Activated naive CD8-positive, alpha-beta T cell treated with anti-CD3 and anti-CD28 coated beads, Interleukin-2, amount 50 U/mL, for 24 hours (primary cell): ENCODE measurements at regions not wholly inside any gene's neighbourhood (a gene's known extent, or its start where the extent isn't known, plus 50 kb on each side); places are given as distances from the start of the nearest gene placed in this dataset.

Source experiments
- ATAC-seq: fragments of 150-1000 bp; cut with Tn5 transposase; one replicate; pipeline ENCODE4 v1.10.0; 2021
- DNase-seq: peaks from one replicate; pipeline ENCODE4 v3.0.0; 2021
- H3K27ac Mint-ChIP-seq: one replicate; pipeline ENCODE4 v1.8.0; 2021; ENCODE audit warnings: mild to moderate bottlenecking, mixed read lengths
- H3K27me3 Mint-ChIP-seq: one replicate; pipeline ENCODE4 v1.8.0; 2021; ENCODE audit warnings: mixed read lengths
- H3K36me3 Mint-ChIP-seq: one replicate; pipeline ENCODE4 v1.8.0; 2021; ENCODE audit warnings: low read depth, mixed read lengths
- H3K4me1 Mint-ChIP-seq: one replicate; pipeline ENCODE4 v1.8.0; 2021; ENCODE audit warnings: mixed read lengths
- H3K4me3 Mint-ChIP-seq: one replicate; pipeline ENCODE4 v1.8.0; 2021; ENCODE audit warnings: mild to moderate bottlenecking, moderate library complexity, mixed read lengths
- H3K9me3 Mint-ChIP-seq: one replicate; pipeline ENCODE4 v1.8.0; 2021; ENCODE audit warnings: mixed read lengths

DNA sequence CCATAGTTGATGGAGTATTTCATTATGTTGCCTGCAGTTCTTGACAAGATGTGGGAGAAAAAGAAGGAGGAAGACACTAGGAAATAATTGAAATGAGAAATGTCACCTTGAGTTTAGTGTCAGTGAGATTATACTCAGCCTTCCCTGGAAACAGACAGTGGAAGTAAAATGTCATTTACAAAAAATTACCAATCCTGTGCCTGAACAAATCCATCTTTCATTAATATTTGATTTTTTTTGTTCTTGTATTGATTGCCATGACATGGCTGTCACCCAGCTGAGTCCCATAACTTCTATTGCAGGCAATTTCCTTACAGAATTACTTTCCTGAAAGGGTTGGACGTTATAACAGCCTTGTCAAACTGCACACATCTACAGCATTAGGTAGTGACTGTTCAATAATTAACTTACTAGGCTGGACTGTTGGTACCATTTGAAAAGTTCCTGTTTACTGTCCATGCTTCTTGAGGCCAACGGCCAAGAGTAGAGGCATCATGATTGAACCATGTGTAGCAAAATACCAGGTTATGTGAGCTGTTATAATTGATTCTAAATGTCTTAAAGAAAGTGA lies 572.2 kb upstream of the LMCD1 start:
- no peak overlapping the region for H3K27ac Mint-ChIP-seq
- H3K27me3 Mint-ChIP-seq, result no peaks in the 10 kb centered on the region
- no peaks in the 10 kb centered on the region for H3K36me3 Mint-ChIP-seq
- DNase-seq (no peak), ATAC-seq (no peak)
- no peaks in the 10 kb centered on the region for H3K9me3 Mint-ChIP-seq
- H3K4me3 Mint-ChIP-seq, result no peak overlapping the region
- H3K4me1 Mint-ChIP-seq, result peaks cover 11% of the 10 kb centered on the region

GRCh38 chr3:7934362-7934761 lies 567.3 kb upstream of the LMCD1 start:
- DNase-seq (no peak), ATAC-seq (no peak)
- H3K4me3 Mint-ChIP-seq, result no peak overlapping the region
- H3K27me3 Mint-ChIP-seq, result no peaks in the 10 kb centered on the region
- peaks cover 5% of the 10 kb centered on the region for H3K4me1 Mint-ChIP-seq
- no peaks in the 10 kb centered on the region for H3K36me3 Mint-ChIP-seq
- no peak overlapping the region for H3K27ac Mint-ChIP-seq
- peaks cover 11% of the 10 kb centered on the region for H3K9me3 Mint-ChIP-seq

DNA sequence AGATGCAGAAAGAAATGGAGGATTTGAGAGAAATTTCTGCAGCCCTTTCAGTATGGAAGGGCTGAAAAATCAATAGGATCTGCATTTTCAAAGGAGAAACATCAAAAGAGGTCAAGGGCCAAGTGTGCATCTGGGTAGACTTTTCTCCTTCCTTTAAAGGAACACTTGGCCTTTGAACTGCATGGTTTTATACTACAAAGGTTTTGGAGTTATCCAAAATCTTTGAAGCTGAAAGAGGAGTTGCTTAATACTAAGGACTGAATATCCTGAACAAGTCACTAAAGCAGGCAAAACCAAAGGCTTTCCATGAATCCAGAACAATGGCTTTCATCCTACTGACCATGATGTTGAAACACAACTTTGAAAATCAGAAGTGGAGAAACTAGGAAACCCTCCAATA lies 553.7 kb upstream of the LMCD1 start:
- no peaks in the 10 kb centered on the region for H3K27me3 Mint-ChIP-seq
- no peak overlapping the region for H3K27ac Mint-ChIP-seq
- peaks cover 5% of the 10 kb centered on the region for H3K9me3 Mint-ChIP-seq
- ATAC-seq (no peak), DNase-seq (no peak)
- peaks cover 2% of the 10 kb centered on the region for H3K4me1 Mint-ChIP-seq
- H3K36me3 Mint-ChIP-seq, result no peaks in the 10 kb centered on the region
- H3K4me3 Mint-ChIP-seq, result no peak overlapping the region

DNA sequence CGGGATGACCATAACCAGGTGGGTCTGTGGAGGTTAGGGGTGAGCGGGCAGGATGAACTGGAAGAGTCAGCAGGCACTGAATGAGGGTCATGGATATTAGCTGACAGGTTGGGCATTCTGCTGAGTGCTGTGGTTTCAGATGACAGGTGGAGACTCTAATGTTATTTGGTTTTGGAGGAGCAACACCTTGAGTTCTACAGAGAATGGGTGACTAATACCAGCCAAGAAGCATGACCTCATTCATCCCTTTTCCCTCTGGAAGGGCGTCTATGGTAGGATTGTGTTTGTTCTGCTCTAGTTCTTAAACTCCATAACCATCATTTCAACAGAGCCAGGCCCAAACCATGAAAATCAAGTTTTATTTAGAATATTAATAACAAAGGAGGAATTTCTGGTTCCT lies 550.7 kb upstream of the LMCD1 start:
- no peak overlapping the region for H3K27ac Mint-ChIP-seq

GRCh38 chr3:7953449-7954014 lies 548.1 kb upstream of the LMCD1 start:
- Mint-ChIP-seq H3K4me1 (peaks cover 2% of the 10 kb centered on the region), H3K4me3 (no peak overlapping the region), H3K27me3 (no peaks in the 10 kb centered on the region), H3K27ac (no peak overlapping the region), H3K36me3 (no peaks in the 10 kb centered on the region), H3K9me3 (no peaks in the 10 kb centered on the region)
- DNase-seq (no peak), ATAC-seq (no peak)

More for the DNA sequence above, 550.7 kb upstream of the LMCD1 start:
- Mint-ChIP-seq H3K4me3 (no peak overlapping the region), H3K27me3 (no peaks in the 10 kb centered on the region), H3K9me3 (peaks cover 3% of the 10 kb centered on the region), H3K36me3 (no peaks in the 10 kb centered on the region), H3K4me1 (peaks cover 2% of the 10 kb centered on the region)
- no peak for DNase-seq
- no peak for ATAC-seq

GRCh38 chr3:7957024-7957423 lies 544.6 kb upstream of the LMCD1 start:
- Mint-ChIP-seq H3K9me3 (peaks cover 7% of the 10 kb centered on the region), H3K4me1 (no peaks in the 10 kb centered on the region), H3K27me3 (no peaks in the 10 kb centered on the region), H3K4me3 (no peak overlapping the region), H3K27ac (no peak overlapping the region), H3K36me3 (no peaks in the 10 kb centered on the region)
- DNase-seq (no peak), ATAC-seq (no peak)

- Mint-ChIP-seq H3K4me1 (no peaks in the 10 kb centered on the region), H3K9me3 (peaks cover 7% of the 10 kb centered on the region), H3K27ac (no peak overlapping the region), H3K36me3 (no peaks in the 10 kb centered on the region), H3K4me3 (no peak overlapping the region), H3K27me3 (no peaks in the 10 kb centered on the region)
- no peak for ATAC-seq
- DNase-seq, result no peak
These were observed 542.5 kb upstream of the LMCD1 start for GRCh38 chr3:7959094-7959493.

GRCh38 chr3:7960601-7961000 lies 541.0 kb upstream of the LMCD1 start:
- Mint-ChIP-seq H3K27ac (no peak overlapping the region), H3K9me3 (peaks cover 7% of the 10 kb centered on the region), H3K4me3 (no peak overlapping the region), H3K27me3 (no peaks in the 10 kb centered on the region), H3K4me1 (no peaks in the 10 kb centered on the region), H3K36me3 (no peaks in the 10 kb centered on the region)
- no peak for ATAC-seq
- no peak for DNase-seq

- Mint-ChIP-seq H3K4me3 (no peak overlapping the region), H3K9me3 (peaks cover 7% of the 10 kb centered on the region), H3K4me1 (no peaks in the 10 kb centered on the region), H3K27me3 (no peaks in the 10 kb centered on the region), H3K36me3 (no peaks in the 10 kb centered on the region), H3K27ac (no peak overlapping the region)
- no peak for ATAC-seq
- no peak for DNase-seq
These were observed 539.3 kb upstream of the LMCD1 start for GRCh38 chr3:7962301-7962700.

DNA sequence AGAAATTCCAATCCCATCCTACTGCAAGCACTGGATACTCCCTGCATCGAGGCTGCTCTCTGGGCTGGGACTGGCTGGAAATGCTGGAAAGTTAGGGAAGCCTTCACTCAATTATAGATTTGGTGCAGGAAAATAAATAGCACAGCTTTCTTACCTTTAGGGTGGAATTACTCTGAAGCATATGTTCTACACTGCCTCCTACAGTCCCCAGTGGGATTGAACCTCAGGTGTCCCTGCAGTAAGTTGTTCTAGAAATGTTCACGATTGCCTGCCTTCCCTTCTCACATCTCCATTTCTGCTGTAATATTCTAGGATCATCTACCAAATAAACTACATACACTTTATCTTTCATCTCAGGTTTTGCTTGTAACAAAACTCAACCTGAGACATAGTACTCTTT lies 536.7 kb upstream of the LMCD1 start:
- no peak overlapping the region for H3K4me3 Mint-ChIP-seq

GRCh38 chr3:7973006-7973405 lies 528.6 kb upstream of the LMCD1 start:
- H3K9me3 Mint-ChIP-seq, result peaks cover 5% of the 10 kb centered on the region
- H3K4me3 Mint-ChIP-seq, result no peak overlapping the region
- ATAC-seq (no peak), DNase-seq (no peak)
- H3K27me3 Mint-ChIP-seq, result no peaks in the 10 kb centered on the region
- H3K27ac Mint-ChIP-seq, result no peak overlapping the region
- H3K36me3 Mint-ChIP-seq, result no peaks in the 10 kb centered on the region
- H3K4me1 Mint-ChIP-seq, result no peaks in the 10 kb centered on the region

More for the DNA sequence above, 536.7 kb upstream of the LMCD1 start:
- ATAC-seq, result no peak
- Mint-ChIP-seq H3K36me3 (no peaks in the 10 kb centered on the region), H3K4me1 (no peaks in the 10 kb centered on the region), H3K27me3 (no peaks in the 10 kb centered on the region), H3K9me3 (peaks cover 7% of the 10 kb centered on the region), H3K27ac (no peak overlapping the region)
- DNase-seq, result no peak

- Mint-ChIP-seq H3K36me3 (no peaks in the 10 kb centered on the region), H3K27me3 (no peaks in the 10 kb centered on the region), H3K4me1 (no peaks in the 10 kb centered on the region)
These were observed 524.2 kb upstream of the LMCD1 start for GRCh38 chr3:7977245-7978086.

GRCh38 chr3:7978087-7978422 lies 523.6 kb upstream of the LMCD1 start:
- no peak overlapping the region for H3K4me3 Mint-ChIP-seq
- H3K36me3 Mint-ChIP-seq, result no peaks in the 10 kb centered on the region
- no peaks in the 10 kb centered on the region for H3K9me3 Mint-ChIP-seq
- no peaks in the 10 kb centered on the region for H3K4me1 Mint-ChIP-seq
- DNase-seq (no peak), ATAC-seq (no peak)
- no peaks in the 10 kb centered on the region for H3K27me3 Mint-ChIP-seq
- no peak overlapping the region for H3K27ac Mint-ChIP-seq

More at GRCh38 chr3:7977245-7978086, 524.2 kb upstream of the LMCD1 start:
- no peak for DNase-seq
- Mint-ChIP-seq H3K27ac (no peak overlapping the region), H3K4me3 (no peak overlapping the region), H3K9me3 (no peaks in the 10 kb centered on the region)
- ATAC-seq, result no peak

GRCh38 chr3:7982126-7982525 lies 519.5 kb upstream of the LMCD1 start:
- DNase-seq (no peak), ATAC-seq (no peak)
- H3K4me3 Mint-ChIP-seq, result no peak overlapping the region
- no peak overlapping the region for H3K27ac Mint-ChIP-seq
- no peaks in the 10 kb centered on the region for H3K9me3 Mint-ChIP-seq
- H3K27me3 Mint-ChIP-seq, result no peaks in the 10 kb centered on the region
- H3K36me3 Mint-ChIP-seq, result no peaks in the 10 kb centered on the region
- H3K4me1 Mint-ChIP-seq, result no peaks in the 10 kb centered on the region

DNA sequence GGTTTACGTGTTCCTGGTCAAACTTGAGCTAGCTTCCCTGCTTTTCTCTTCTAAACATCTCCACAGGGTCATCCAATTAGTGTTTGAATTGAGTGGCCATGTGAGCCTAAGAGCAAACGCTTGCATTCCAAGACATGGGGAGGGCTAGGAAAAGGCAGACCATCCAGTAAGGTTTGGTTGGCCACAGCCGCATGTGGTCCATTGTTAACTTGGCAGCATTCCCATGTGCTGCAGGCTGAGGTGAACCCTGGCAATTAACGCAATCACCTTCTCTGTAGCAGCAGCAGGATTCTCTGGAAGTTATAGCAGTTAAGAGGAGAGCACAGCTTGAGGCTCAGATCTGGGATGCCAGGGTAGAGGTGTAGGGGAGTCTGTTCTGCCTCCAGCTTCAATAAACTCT lies 502.2 kb upstream of the LMCD1 start:
- no peaks in the 10 kb centered on the region for H3K36me3 Mint-ChIP-seq
- no peak overlapping the region for H3K4me3 Mint-ChIP-seq
- no peak overlapping the region for H3K27ac Mint-ChIP-seq
- no peaks in the 10 kb centered on the region for H3K4me1 Mint-ChIP-seq
- DNase-seq (no peak), ATAC-seq (no peak)
- no peaks in the 10 kb centered on the region for H3K9me3 Mint-ChIP-seq
- H3K27me3 Mint-ChIP-seq, result no peaks in the 10 kb centered on the region
